IMR-90 (cell line): ENCODE measurements at regions not wholly inside any gene's neighbourhood (a gene's known extent, or its start where the extent isn't known, plus 50 kb on each side); places are given as distances from the start of the nearest gene placed in this dataset.

Source experiments
- MAFK ChIP-seq: IDR thresholded peaks from 2 replicates; pipeline ENCODE4 v1.6.1; 2012; ENCODE audit warnings: low read depth, low read length, improper control_type of control experiment
- MAZ ChIP-seq: IDR thresholded peaks from 2 replicates; pipeline ENCODE4 v1.6.1; 2012; ENCODE audit warnings: low read depth, mild to moderate bottlenecking, low read length, improper control_type of control experiment, moderate library complexity, borderline replicate concordance
- POLR2A ChIP-seq: IDR thresholded peaks from 2 replicates; pipeline ENCODE4 v1.6.1; 2012; ENCODE audit warnings: mild to moderate bottlenecking, low read depth, low read length
- RAD21 ChIP-seq: IDR thresholded peaks from 2 replicates; pipeline ENCODE4 v1.6.1; 2012; ENCODE audit warnings: low read length, improper control_type of control experiment
- SMC3 ChIP-seq: fragments of 150-350 bp; IDR thresholded peaks from 2 replicates; pipeline ENCODE4 v1.6.1; 2016; ENCODE audit warnings: low read depth, mild to moderate bottlenecking, antibody characterized with exemption, low read length, moderate library complexity
- TF ChIP-seq, protein P1 (sequence below): conservative IDR thresholded peaks from 2 replicates; pipeline ENCODE4 v1.5.1; 2012; ENCODE audit warnings: mild to moderate bottlenecking, low read depth, low read length, improper control_type of control experiment
- TF ChIP-seq, protein P2 (sequence below): fragments of 150-350 bp; IDR thresholded peaks from 2 replicates; pipeline ENCODE4 v1.6.1; 2017; ENCODE audit warnings: mild to moderate bottlenecking, antibody characterized with exemption, low read length, low read depth

DNA sequence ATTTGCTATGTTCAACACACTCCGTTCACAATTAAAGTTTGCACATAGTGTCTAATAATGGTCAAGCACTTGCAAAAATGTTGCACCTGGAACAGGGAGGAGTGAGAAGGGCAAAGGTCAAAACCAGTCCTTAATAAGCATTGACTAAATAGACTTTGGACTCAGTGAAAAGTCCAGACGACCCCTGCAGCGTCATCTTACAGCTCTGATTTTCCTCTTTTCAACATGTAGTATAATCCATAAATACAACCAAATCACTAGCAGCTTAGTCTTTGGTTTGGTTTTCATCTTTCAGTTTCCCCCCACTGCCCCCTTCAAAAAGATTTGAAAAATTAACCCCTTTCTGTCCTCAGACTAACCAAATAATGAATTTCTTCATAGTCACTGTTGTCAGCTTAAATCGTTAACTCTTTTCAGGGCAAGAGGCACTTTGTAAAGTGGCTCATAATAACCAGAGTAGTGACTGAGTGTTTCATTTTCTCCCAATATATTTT, 290.3 kb downstream of the PTPRC start:
- TF ChIP-seq, protein P1, sequence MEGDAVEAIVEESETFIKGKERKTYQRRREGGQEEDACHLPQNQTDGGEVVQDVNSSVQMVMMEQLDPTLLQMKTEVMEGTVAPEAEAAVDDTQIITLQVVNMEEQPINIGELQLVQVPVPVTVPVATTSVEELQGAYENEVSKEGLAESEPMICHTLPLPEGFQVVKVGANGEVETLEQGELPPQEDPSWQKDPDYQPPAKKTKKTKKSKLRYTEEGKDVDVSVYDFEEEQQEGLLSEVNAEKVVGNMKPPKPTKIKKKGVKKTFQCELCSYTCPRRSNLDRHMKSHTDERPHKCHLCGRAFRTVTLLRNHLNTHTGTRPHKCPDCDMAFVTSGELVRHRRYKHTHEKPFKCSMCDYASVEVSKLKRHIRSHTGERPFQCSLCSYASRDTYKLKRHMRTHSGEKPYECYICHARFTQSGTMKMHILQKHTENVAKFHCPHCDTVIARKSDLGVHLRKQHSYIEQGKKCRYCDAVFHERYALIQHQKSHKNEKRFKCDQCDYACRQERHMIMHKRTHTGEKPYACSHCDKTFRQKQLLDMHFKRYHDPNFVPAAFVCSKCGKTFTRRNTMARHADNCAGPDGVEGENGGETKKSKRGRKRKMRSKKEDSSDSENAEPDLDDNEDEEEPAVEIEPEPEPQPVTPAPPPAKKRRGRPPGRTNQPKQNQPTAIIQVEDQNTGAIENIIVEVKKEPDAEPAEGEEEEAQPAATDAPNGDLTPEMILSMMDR = no peak
- no peak for TF ChIP-seq POLR2A
- no peak for TF ChIP-seq MAFK
- TF ChIP-seq SMC3 = no peak
- no peak for TF ChIP-seq RAD21
- TF ChIP-seq MAZ = no peak
- TF ChIP-seq, protein P2, sequence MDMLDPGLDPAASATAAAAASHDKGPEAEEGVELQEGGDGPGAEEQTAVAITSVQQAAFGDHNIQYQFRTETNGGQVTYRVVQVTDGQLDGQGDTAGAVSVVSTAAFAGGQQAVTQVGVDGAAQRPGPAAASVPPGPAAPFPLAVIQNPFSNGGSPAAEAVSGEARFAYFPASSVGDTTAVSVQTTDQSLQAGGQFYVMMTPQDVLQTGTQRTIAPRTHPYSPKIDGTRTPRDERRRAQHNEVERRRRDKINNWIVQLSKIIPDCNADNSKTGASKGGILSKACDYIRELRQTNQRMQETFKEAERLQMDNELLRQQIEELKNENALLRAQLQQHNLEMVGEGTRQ = no peak
